ENCODE measurements at regions not wholly inside any gene's neighbourhood (a gene's known extent, or its start where the extent isn't known, plus 50 kb on each side); places are given as distances from the start of the nearest gene placed in this dataset.

DNA sequence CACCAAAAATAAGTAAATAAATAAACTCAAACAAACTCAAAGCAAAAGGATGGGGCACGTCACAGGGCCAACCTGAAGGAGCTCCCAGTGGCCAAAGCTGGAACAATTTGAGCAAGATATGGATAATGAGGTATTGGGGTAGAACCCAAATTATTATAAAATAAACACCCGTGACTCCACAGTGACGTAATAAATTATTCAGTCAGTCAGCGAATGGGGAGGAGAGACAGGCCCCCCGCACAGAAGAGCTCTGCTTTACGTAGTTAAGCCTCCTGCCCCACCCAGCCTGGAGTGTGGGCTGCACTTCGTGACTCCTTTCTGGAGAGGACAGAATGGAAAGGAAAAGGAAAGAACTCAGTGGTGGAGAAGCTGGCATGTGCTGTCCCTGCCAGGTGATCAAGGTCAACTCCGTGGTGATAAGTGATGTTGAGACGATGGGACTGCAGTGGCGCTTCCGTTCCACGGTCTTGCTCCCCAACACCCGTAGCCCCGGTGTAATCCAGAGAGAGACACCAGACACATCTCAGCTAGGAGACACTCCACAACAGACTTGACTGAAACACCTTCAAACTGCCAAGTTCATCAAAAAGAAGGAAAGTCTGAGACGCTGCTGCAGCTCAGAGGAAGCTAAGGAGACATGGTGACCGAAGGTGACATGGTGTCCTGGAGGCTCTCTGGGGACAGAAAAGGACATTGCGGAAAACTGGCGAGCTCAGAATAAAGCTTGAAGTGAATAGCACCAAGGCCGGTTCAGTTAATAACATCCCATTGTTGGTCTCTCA lies 83.3 kb upstream of the COL5A1 start:
- no peak for TF ChIP-seq POLR2AphosphoS5 (IDR thresholded peaks at IDR 0.05; ENCODE audit: low read depth, low read length)
- no peak for TF ChIP-seq SIN3A (IDR thresholded peaks at IDR 0.05; ENCODE audit: borderline replicate concordance, insufficient read depth, low read length)
- TF ChIP-seq, protein P1, sequence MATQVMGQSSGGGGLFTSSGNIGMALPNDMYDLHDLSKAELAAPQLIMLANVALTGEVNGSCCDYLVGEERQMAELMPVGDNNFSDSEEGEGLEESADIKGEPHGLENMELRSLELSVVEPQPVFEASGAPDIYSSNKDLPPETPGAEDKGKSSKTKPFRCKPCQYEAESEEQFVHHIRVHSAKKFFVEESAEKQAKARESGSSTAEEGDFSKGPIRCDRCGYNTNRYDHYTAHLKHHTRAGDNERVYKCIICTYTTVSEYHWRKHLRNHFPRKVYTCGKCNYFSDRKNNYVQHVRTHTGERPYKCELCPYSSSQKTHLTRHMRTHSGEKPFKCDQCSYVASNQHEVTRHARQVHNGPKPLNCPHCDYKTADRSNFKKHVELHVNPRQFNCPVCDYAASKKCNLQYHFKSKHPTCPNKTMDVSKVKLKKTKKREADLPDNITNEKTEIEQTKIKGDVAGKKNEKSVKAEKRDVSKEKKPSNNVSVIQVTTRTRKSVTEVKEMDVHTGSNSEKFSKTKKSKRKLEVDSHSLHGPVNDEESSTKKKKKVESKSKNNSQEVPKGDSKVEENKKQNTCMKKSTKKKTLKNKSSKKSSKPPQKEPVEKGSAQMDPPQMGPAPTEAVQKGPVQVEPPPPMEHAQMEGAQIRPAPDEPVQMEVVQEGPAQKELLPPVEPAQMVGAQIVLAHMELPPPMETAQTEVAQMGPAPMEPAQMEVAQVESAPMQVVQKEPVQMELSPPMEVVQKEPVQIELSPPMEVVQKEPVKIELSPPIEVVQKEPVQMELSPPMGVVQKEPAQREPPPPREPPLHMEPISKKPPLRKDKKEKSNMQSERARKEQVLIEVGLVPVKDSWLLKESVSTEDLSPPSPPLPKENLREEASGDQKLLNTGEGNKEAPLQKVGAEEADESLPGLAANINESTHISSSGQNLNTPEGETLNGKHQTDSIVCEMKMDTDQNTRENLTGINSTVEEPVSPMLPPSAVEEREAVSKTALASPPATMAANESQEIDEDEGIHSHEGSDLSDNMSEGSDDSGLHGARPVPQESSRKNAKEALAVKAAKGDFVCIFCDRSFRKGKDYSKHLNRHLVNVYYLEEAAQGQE (IDR thresholded peaks at IDR 0.05; ENCODE audit: insufficient read depth in 1 of 2, low read depth in 2 of 2, low read length in 2 of 2), result no peak
- TF ChIP-seq TAF1 (IDR thresholded peaks at IDR 0.05; ENCODE audit: borderline replicate concordance, insufficient read depth, low read length), result no peak

Measured in PFSK-1 (cell line).